Stimulated activated CD8-positive, alpha-beta memory T cell treated with anti-CD3 and anti-CD28 coated beads, Interleukin-12 subunit alpha, Interleukin-12 subunit beta, amount 100 ng/mL, for 1 hour (primary cell): ENCODE measurements at regions not wholly inside any gene's neighbourhood (a gene's known extent, or its start where the extent isn't known, plus 50 kb on each side); places are given as distances from the start of the nearest gene placed in this dataset.
"Not testable (repeated sequence)": the region's sequence is repeated elsewhere in the genome, so short reads cannot be mapped to it uniquely, and the experiment has no call there.

ENCODE experiments used
- DNase-seq: peaks from one replicate; pipeline ENCODE4 v3.0.0-alpha.2; 2020; ENCODE audit warnings: low read depth

GRCh38 chr1:8169364-8170058, 143.4 kb upstream of the ERRFI1 start:
- peak; percentile 50 for DNase-seq

GRCh38 chr1:8167936-8168335, 141.8 kb upstream of the ERRFI1 start:
- no peak for DNase-seq

- no peak for DNase-seq
These were observed 140.3 kb upstream of the ERRFI1 start for GRCh38 chr1:8166406-8166805.

- no peak for DNase-seq
These were observed 139.7 kb upstream of the ERRFI1 start for GRCh38 chr1:8165595-8166360.

- DNase-seq = no peak
These were observed 138.6 kb upstream of the ERRFI1 start for GRCh38 chr1:8164670-8165069.

- no peak for DNase-seq
These were observed 136.9 kb upstream of the ERRFI1 start for GRCh38 chr1:8163039-8163438.

GRCh38 chr1:8162168-8162567, 136.1 kb upstream of the ERRFI1 start:
- no peak for DNase-seq

GRCh38 chr1:8161546-8162105, 135.5 kb upstream of the ERRFI1 start:
- no peak for DNase-seq

GRCh38 chr1:8159470-8160024, 133.4 kb upstream of the ERRFI1 start:
- no peak for DNase-seq

- no peak for DNase-seq
These were observed 132.9 kb upstream of the ERRFI1 start for GRCh38 chr1:8158995-8159394.

GRCh38 chr1:8157765-8158164, 131.7 kb upstream of the ERRFI1 start:
- DNase-seq = no peak

- DNase-seq = no peak
These were observed 129.5 kb upstream of the ERRFI1 start for GRCh38 chr1:8155528-8156186.

GRCh38 chr1:8154621-8155052, 128.5 kb upstream of the ERRFI1 start:
- no peak for DNase-seq

- DNase-seq = no peak
These were observed 127.9 kb upstream of the ERRFI1 start for GRCh38 chr1:8153961-8154360.

- DNase-seq = peak; percentile 11
These were observed 126.9 kb upstream of the ERRFI1 start for GRCh38 chr1:8152731-8153702.

GRCh38 chr1:8151647-8152046, 125.5 kb upstream of the ERRFI1 start:
- DNase-seq = no peak

GRCh38 chr1:8149756-8150155, 123.6 kb upstream of the ERRFI1 start:
- not testable (repeated sequence) for DNase-seq

GRCh38 chr1:8147956-8148355, 121.8 kb upstream of the ERRFI1 start:
- no peak for DNase-seq

GRCh38 chr1:8146257-8146855, 120.2 kb upstream of the ERRFI1 start:
- no peak for DNase-seq

- no peak for DNase-seq
These were observed 119.6 kb upstream of the ERRFI1 start for GRCh38 chr1:8145545-8146202.
